NB4 (cell line): ENCODE measurements at regions not wholly inside any gene's neighbourhood (a gene's known extent, or its start where the extent isn't known, plus 50 kb on each side); places are given as distances from the start of the nearest gene placed in this dataset.

Source experiments
- DNase-seq: peaks from one replicate; pipeline ENCODE4 v3.0.0; 2010; ENCODE audit warnings: low read depth
- H3K4me3 ChIP-seq: one replicate; pipeline ENCODE4 v1.5.1; 2011; ENCODE audit warnings: mild to moderate bottlenecking, low read depth, low read length, moderate library complexity
- MAX ChIP-seq: IDR thresholded peaks from 2 replicates; pipeline ENCODE4 v1.6.1; 2011; ENCODE audit warnings: low read depth, low read length
- MYC ChIP-seq: IDR thresholded peaks from 2 replicates; pipeline ENCODE4 v1.6.1; 2011; ENCODE audit warnings: low read depth, low read length
- POLR2A ChIP-seq: IDR thresholded peaks from 2 replicates; pipeline ENCODE4 v1.6.1; 2011; ENCODE audit warnings: mild to moderate bottlenecking; ENCODE audit not compliant: insufficient read length; ENCODE audit errors: extremely low read depth
- TF ChIP-seq, protein P1 (sequence below): IDR thresholded peaks from one replicate; pipeline ENCODE4 v1.5.1; 2012; ENCODE audit warnings: low read depth, low read length

DNA sequence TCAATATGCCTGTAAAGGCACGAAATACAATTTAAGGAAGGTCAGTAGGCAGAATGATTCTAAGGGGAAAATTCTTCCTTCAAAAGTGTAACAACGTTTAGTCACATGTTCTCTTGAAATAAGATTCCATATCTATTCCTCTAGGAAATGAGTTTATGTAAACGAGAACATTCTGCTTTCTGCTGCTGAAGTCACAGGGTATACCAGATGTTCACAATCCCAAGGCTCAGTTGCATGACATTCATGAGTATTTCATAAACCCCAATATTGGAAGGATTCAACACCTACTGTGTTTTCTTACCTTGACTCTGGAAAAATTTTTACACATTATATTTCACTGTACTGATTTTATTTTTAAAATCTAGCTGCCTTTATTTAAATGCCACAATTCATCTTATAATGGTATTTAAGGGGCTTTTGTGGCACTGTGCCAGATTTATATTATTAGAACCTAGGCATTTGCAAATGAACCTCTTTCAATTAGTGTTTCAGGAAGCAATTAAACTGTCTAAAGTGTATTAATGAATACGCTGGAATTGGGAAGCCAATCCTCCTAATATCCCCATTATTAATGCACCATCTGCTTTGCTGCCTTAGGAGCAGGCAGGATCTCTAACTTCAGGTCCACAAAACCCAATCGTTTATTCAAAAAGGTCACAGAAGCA, 542.6 kb upstream of the KLHL29 start:
- TF ChIP-seq, protein P1, sequence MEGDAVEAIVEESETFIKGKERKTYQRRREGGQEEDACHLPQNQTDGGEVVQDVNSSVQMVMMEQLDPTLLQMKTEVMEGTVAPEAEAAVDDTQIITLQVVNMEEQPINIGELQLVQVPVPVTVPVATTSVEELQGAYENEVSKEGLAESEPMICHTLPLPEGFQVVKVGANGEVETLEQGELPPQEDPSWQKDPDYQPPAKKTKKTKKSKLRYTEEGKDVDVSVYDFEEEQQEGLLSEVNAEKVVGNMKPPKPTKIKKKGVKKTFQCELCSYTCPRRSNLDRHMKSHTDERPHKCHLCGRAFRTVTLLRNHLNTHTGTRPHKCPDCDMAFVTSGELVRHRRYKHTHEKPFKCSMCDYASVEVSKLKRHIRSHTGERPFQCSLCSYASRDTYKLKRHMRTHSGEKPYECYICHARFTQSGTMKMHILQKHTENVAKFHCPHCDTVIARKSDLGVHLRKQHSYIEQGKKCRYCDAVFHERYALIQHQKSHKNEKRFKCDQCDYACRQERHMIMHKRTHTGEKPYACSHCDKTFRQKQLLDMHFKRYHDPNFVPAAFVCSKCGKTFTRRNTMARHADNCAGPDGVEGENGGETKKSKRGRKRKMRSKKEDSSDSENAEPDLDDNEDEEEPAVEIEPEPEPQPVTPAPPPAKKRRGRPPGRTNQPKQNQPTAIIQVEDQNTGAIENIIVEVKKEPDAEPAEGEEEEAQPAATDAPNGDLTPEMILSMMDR = no peak
- TF ChIP-seq MYC (no peak), MAX (no peak), POLR2A (no peak)
- DNase-seq = no peak
- H3K4me3 ChIP-seq = no peak overlapping the region

- TF ChIP-seq MAX = no peak
- no peak for TF ChIP-seq POLR2A
- TF ChIP-seq MYC = no peak
- TF ChIP-seq, protein P1 = no peak
- H3K4me3 ChIP-seq = no peak overlapping the region
- DNase-seq = no peak
Measured at GRCh38 chr2:22843919-22844537, 541.0 kb upstream of the KLHL29 start.

DNA sequence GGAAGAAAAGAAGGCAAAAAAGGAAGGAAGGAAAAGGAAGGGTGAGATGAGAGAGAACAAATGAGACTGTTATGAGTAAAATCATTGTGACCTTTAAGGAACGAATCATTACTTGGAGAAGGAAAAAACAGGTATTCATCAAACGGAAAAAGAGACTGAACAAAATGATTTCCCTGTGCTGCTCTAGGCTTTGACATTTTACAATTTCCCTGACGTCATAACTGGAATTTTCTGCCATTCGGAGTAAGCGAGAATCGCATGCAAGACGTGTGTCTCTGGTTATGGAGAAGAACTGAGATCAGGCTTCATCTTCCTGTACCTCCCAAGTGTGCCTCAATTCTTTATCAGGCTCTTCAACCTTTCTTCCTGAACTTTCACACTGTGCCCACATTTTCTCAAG, 534.7 kb upstream of the KLHL29 start:
- no peak for DNase-seq
- no peak overlapping the region for H3K4me3 ChIP-seq
- TF ChIP-seq, protein P1 = no peak
- TF ChIP-seq MAX (no peak), MYC (no peak), POLR2A (no peak)

GRCh38 chr2:22854588-22854987, 530.4 kb upstream of the KLHL29 start:
- DNase-seq = no peak
- H3K4me3 ChIP-seq = no peak overlapping the region
- TF ChIP-seq, protein P1 = no peak
- TF ChIP-seq MAX = no peak
- TF ChIP-seq MYC = no peak

DNA sequence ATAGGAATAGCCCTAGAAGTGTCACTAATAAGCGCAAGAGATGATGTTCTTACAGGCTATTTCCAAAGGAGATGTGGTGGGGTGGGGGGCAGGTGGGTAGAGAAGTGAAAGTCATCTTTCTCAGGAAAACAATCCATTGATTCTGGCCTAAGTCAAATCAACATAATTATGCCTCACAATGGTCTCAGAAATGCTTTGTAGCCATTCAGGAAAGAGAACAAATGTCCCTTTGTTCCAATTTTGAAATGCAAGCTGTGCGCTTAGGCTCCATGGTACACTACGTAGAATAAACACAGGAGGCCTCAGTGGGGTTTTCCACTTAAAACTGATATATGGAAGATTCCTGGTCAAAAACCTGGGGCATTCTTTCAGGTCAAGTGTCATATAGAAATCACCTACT, 529.9 kb upstream of the KLHL29 start:
- TF ChIP-seq MAX (no peak), POLR2A (no peak), MYC (no peak)
- TF ChIP-seq, protein P1 = no peak
- no peak overlapping the region for H3K4me3 ChIP-seq
- no peak for DNase-seq
